SK-N-SH (cell line): ENCODE measurements at regions not wholly inside any gene's neighbourhood (a gene's known extent, or its start where the extent isn't known, plus 50 kb on each side); places are given as distances from the start of the nearest gene placed in this dataset.

Experiments used
- CTCF ChIA-PET: fragments of 300-600, 350-600 bp; formaldehyde crosslinking; extraction: SDS; loops from one replicate; lab custom pipeline; 2021; lab: Yijun Ruan, JAX
- POLR2A ChIA-PET: fragments of 350-600 bp; sonication (Branson Sonifier 250); formaldehyde crosslinking; extraction: SDS; loops from one replicate; lab custom pipeline; 2020; ENCODE audit warnings: antibody characterized with exemption, inconsistent platforms; lab: Yijun Ruan, JAX
- DNase-seq: peaks from one replicate; pipeline ENCODE4 v3.0.0; 2012
- H2AFZ ChIP-seq: fragments of 200-600 bp; sonication (generic); 2 replicates; pipeline ENCODE4 v1.8.1; 2016; ENCODE audit warnings: antibody characterized with exemption, mild to moderate bottlenecking, low read depth
- H3F3A ChIP-seq: fragments of 200-600 bp; sonication (generic); replicated peaks from 2 replicates; pipeline ENCODE3; 2016; ENCODE audit warnings: antibody characterized with exemption, mild to moderate bottlenecking; ENCODE audit not compliant: insufficient read depth
- H3K27ac ChIP-seq, 2 experiments: fragments of 200-500 bp in 1 of 2; fragments of 200-600 bp in 1 of 2; sonication (Bioruptor generic) in 1 of 2; sonication (generic), shearing (Covaris generic) in 1 of 2; 2 replicates each; pipeline versions ENCODE4 v1.5.1 to v1.6.1; 2014 to 2016; ENCODE audit warnings: low read depth in 2 of 2, inconsistent platforms in 1 of 2, low read length in 1 of 2, mild to moderate bottlenecking in 1 of 2, mixed read lengths in 1 of 2
- H3K27me3 ChIP-seq: fragments of 200-600 bp; sonication (generic), shearing (Covaris generic); 2 replicates; pipeline ENCODE4 v1.6.1; 2016; ENCODE audit warnings: mixed run types; ENCODE audit not compliant: insufficient read depth
- H3K36me3 ChIP-seq, 2 experiments: fragments of 200-500 bp in 1 of 2; fragments of 200-600 bp in 1 of 2; sonication (Bioruptor generic) in 1 of 2; sonication (generic) in 1 of 2; replicated peaks in 1 of 2; 2 replicates each; pipeline versions ENCODE3 to v1.5.1; 2014 to 2016; ENCODE audit warnings: low read length in 1 of 2, mild to moderate bottlenecking in 1 of 2; ENCODE audit not compliant: insufficient read depth in 2 of 2, control insufficient read depth in 1 of 2
- H3K4me1 ChIP-seq, 2 experiments: fragments of 200-500 bp in 1 of 2; fragments of 200-600 bp in 1 of 2; sonication (Bioruptor generic) in 1 of 2; sonication (generic), shearing (Covaris generic) in 1 of 2; 2 replicates each; pipeline versions ENCODE4 v1.5.1 to v1.6.1; 2014 to 2016; ENCODE audit warnings: low read depth in 1 of 2, low read length in 1 of 2, mixed run types in 1 of 2; ENCODE audit not compliant: insufficient read depth in 2 of 2, control insufficient read depth in 1 of 2
- H3K4me2 ChIP-seq: fragments of 200-600 bp; sonication (generic), shearing (Covaris generic); 2 replicates; pipeline ENCODE4 v1.6.1; 2017; ENCODE audit warnings: mixed run types
- H3K4me3 ChIP-seq, 2 experiments: fragments of 200-500 bp in 1 of 2; fragments of 200-600 bp in 1 of 2; sonication (Bioruptor generic) in 1 of 2; sonication (generic), shearing (Covaris generic) in 1 of 2; 2 replicates each; pipeline versions ENCODE4 v1.5.1 to v1.8.1; 2014 to 2016; ENCODE audit warnings: low read depth in 2 of 2, inconsistent platforms in 1 of 2, low read length in 1 of 2, mild to moderate bottlenecking in 1 of 2, mixed read lengths in 1 of 2, moderate library complexity in 1 of 2
- H3K79me2 ChIP-seq: fragments of 200-600 bp; sonication (generic); 2 replicates; pipeline ENCODE4 v1.8.1; 2017; ENCODE audit warnings: mild to moderate bottlenecking; ENCODE audit not compliant: insufficient read depth
- H3K9ac ChIP-seq: fragments of 200-600 bp; sonication (generic); 2 replicates; pipeline ENCODE4 v1.6.1; 2017; ENCODE audit warnings: mixed run types
- H3K9me2 ChIP-seq: fragments of 200-600 bp; sonication (generic); 2 replicates; pipeline ENCODE4 v1.6.1; 2017; ENCODE audit warnings: mixed run types
- H3K9me3 ChIP-seq: fragments of 200-600 bp; sonication (generic); 2 replicates; pipeline ENCODE4 v1.6.1; 2017; ENCODE audit warnings: mixed run types, mild to moderate bottlenecking, moderate library complexity
- H4K20me1 ChIP-seq: fragments of 200-600 bp; sonication (generic); 2 replicates; pipeline ENCODE4 v1.6.1; 2017; ENCODE audit warnings: mild to moderate bottlenecking, mixed run types; ENCODE audit not compliant: insufficient read depth
- ELF1 ChIP-seq: IDR thresholded peaks from 2 replicates; pipeline ENCODE4 v1.4.0; 2012
- EP300 ChIP-seq, 2 experiments: IDR thresholded peaks; 2 replicates each; pipeline versions ENCODE4 v1.4.0 to v1.6.1; 2012; ENCODE audit warnings: borderline replicate concordance in 1 of 2, low read depth in 1 of 2, low read length in 1 of 2
- FOXJ3 ChIP-seq: sonication (generic); formaldehyde crosslinking; IDR thresholded peaks from 2 replicates; pipeline ENCODE4 v1.5.1; 2020; ENCODE audit warnings: mild to moderate bottlenecking, missing genetic modification reagents
- GABPA ChIP-seq: IDR thresholded peaks from 2 replicates; pipeline ENCODE4 v1.4.0; 2012; ENCODE audit warnings: low read depth, mild to moderate bottlenecking
- MXI1 ChIP-seq: IDR thresholded peaks from 2 replicates; pipeline ENCODE4 v1.6.1; 2012; ENCODE audit warnings: mild to moderate bottlenecking, low read depth, low read length, improper control_type of control experiment
- NRF1 ChIP-seq: IDR thresholded peaks from 2 replicates; pipeline ENCODE4 v1.6.1; 2012; ENCODE audit warnings: low read depth, mild to moderate bottlenecking, low read length
- POLR2AphosphoS5 ChIP-seq: IDR thresholded peaks from 2 replicates; pipeline ENCODE4 v1.6.1; 2012; ENCODE audit warnings: low read depth, low read length
- RFX5 ChIP-seq: IDR thresholded peaks from 2 replicates; pipeline ENCODE4 v1.6.1; 2012; ENCODE audit warnings: mild to moderate bottlenecking, improper control_type of control experiment, low read length
- SIN3A ChIP-seq: IDR thresholded peaks from 2 replicates; pipeline ENCODE4 v1.6.1; 2012; ENCODE audit warnings: low read depth, mild to moderate bottlenecking, low read length, moderate library complexity, borderline replicate concordance
- SMC3 ChIP-seq: IDR thresholded peaks from 2 replicates; pipeline ENCODE4 v1.6.1; 2012; ENCODE audit warnings: low read depth, low read length, improper control_type of control experiment
- TEAD4 ChIP-seq: IDR thresholded peaks from 2 replicates; pipeline ENCODE4 v1.4.0; 2012; ENCODE audit warnings: mild to moderate bottlenecking, borderline replicate concordance; ENCODE audit not compliant: insufficient read depth
- YY1 ChIP-seq: IDR thresholded peaks from 2 replicates; pipeline ENCODE4 v1.4.0; 2012; ENCODE audit warnings: low read depth, mild to moderate bottlenecking
- WGBS: methylation state at CpG from one replicate; pipeline ENCODE4 v1.1.6; 2017; ENCODE audit warnings: low lambda C conversion rate; 5-methylcytosine and 5-hydroxymethylcytosine counted together
- TF ChIP-seq, protein P1 (sequence below): IDR thresholded peaks from 2 replicates; pipeline ENCODE4 v1.6.1; 2012; ENCODE audit warnings: mild to moderate bottlenecking, low read depth, low read length, moderate library complexity
- TF ChIP-seq, protein P2 (sequence below): fragments of 150-350 bp; IDR thresholded peaks from 2 replicates; pipeline ENCODE4 v1.6.1; 2016; ENCODE audit warnings: mild to moderate bottlenecking, low read depth, low read length
- TF ChIP-seq, protein P3 (sequence below): IDR thresholded peaks from 2 replicates; pipeline ENCODE4 v1.4.0; 2012; ENCODE audit warnings: low read depth, borderline replicate concordance
- TF ChIP-seq, protein P4 (sequence below): IDR thresholded peaks from 2 replicates; pipeline ENCODE4 v1.4.0; 2012; ENCODE audit warnings: low read depth

DNA sequence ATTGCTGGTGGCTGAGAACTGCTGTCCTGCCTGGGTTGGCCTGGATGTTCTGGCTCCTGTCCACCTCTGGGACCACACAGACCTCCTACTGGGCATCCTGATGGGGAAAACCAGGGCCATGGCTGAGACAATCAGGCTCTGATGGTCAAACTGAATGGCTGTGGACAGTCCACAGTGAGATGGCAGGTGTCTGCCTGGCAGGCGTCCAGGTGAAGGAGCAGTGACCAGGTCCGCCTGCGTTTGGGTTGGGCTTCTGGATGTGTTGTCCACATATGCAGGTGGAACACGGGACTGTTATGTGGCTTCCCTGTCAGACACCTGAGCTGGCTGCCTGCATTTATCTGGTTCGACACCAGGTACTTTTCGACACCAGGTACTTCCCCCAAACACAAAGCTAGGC, 241.7 kb downstream of the BUB3 start (continued):
- TF ChIP-seq MXI1 (no peak), TEAD4 (no peak), EP300 (IDR thresholded peaks at IDR 0.05; ENCODE audit: borderline replicate concordance in 1 of 2, low read depth in 1 of 2, low read length in 1 of 2) (no peak)

DNA sequence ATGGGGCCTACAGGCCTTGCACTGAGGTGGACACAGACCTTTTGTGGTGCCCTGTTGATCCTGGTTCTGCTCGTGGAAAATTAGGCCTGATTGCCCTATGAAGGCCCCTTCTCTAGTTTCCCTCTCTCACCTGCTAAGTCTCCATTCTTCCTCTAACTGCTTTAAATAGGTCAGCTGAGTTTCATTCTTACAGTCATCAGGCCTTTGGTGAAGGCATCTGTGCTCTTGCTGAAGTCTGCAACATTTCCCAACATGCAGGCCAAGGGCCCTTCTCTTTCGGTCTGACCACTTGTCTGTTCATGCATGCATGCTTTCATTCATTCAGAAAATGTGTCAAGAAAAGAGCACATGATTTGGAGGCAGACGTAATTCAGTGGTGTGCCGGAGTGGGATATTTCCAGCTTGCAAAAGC, 244.0 kb downstream of the BUB3 start:
- Histone ChIP-seq H3F3A (no peaks in the 10 kb centered on the region), H3K27ac (no peak overlapping the region)
- WGBS: 27% methylated on average over 4 of the region's 4 CpGs
- TF ChIP-seq GABPA (no peak), MXI1 (no peak), SMC3 (no peak), TEAD4 (no peak), RFX5 (no peak), ELF1 (no peak), FOXJ3 (CRISPR knock-in tag) (no peak), SIN3A (no peak), NRF1 (no peak), YY1 (no peak), POLR2AphosphoS5 (no peak)
- TF ChIP-seq, protein P1, sequence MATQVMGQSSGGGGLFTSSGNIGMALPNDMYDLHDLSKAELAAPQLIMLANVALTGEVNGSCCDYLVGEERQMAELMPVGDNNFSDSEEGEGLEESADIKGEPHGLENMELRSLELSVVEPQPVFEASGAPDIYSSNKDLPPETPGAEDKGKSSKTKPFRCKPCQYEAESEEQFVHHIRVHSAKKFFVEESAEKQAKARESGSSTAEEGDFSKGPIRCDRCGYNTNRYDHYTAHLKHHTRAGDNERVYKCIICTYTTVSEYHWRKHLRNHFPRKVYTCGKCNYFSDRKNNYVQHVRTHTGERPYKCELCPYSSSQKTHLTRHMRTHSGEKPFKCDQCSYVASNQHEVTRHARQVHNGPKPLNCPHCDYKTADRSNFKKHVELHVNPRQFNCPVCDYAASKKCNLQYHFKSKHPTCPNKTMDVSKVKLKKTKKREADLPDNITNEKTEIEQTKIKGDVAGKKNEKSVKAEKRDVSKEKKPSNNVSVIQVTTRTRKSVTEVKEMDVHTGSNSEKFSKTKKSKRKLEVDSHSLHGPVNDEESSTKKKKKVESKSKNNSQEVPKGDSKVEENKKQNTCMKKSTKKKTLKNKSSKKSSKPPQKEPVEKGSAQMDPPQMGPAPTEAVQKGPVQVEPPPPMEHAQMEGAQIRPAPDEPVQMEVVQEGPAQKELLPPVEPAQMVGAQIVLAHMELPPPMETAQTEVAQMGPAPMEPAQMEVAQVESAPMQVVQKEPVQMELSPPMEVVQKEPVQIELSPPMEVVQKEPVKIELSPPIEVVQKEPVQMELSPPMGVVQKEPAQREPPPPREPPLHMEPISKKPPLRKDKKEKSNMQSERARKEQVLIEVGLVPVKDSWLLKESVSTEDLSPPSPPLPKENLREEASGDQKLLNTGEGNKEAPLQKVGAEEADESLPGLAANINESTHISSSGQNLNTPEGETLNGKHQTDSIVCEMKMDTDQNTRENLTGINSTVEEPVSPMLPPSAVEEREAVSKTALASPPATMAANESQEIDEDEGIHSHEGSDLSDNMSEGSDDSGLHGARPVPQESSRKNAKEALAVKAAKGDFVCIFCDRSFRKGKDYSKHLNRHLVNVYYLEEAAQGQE: no peak
- TF ChIP-seq, protein P2, sequence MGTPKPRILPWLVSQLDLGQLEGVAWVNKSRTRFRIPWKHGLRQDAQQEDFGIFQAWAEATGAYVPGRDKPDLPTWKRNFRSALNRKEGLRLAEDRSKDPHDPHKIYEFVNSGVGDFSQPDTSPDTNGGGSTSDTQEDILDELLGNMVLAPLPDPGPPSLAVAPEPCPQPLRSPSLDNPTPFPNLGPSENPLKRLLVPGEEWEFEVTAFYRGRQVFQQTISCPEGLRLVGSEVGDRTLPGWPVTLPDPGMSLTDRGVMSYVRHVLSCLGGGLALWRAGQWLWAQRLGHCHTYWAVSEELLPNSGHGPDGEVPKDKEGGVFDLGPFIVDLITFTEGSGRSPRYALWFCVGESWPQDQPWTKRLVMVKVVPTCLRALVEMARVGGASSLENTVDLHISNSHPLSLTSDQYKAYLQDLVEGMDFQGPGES: no peak
- TF ChIP-seq, protein P3, sequence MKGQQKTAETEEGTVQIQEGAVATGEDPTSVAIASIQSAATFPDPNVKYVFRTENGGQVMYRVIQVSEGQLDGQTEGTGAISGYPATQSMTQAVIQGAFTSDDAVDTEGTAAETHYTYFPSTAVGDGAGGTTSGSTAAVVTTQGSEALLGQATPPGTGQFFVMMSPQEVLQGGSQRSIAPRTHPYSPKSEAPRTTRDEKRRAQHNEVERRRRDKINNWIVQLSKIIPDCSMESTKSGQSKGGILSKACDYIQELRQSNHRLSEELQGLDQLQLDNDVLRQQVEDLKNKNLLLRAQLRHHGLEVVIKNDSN: no peak
- TF ChIP-seq, protein P4, sequence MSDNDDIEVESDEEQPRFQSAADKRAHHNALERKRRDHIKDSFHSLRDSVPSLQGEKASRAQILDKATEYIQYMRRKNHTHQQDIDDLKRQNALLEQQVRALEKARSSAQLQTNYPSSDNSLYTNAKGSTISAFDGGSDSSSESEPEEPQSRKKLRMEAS: no peak
- TF ChIP-seq, all 33 proteins: peak for 0
- H3K27me3 ChIP-seq: no peaks in the 10 kb centered on the region
- CTCF ChIA-PET: interaction anchor here (1.9 kb wide), 1 partner anchor 30 kb away, joined by 4 read pairs; no protein-coding TSS in a partner anchor
- H3K36me3 ChIP-seq: no peaks in the 10 kb centered on the region
- H3K9me2 ChIP-seq: no peaks in the 10 kb centered on the region
- no peak overlapping the region for H3K9ac ChIP-seq
- no peaks in the 10 kb centered on the region for H3K4me1 ChIP-seq
- no peaks in the 10 kb centered on the region for H4K20me1 ChIP-seq
- H3K4me3 ChIP-seq: no peak overlapping the region
- H3K79me2 ChIP-seq: no peaks in the 10 kb centered on the region
- no peaks in the 10 kb centered on the region for H3K9me3 ChIP-seq
- no peak overlapping the region for H3K4me2 ChIP-seq
- no peak for DNase-seq
- H2AFZ ChIP-seq: no peak overlapping the region
- POLR2A ChIA-PET: no interaction called here
